Inferior parietal cortex (tissue), 1 donor: ENCODE measurements at regions not wholly inside any gene's neighbourhood (a gene's known extent, or its start where the extent isn't known, plus 50 kb on each side); places are given as distances from the start of the nearest gene placed in this dataset.

Source experiments
- DNase-seq: peaks from one replicate; pipeline ENCODE4 v3.0.0-alpha.2; 2016; ENCODE audit errors: extremely low spot score

GRCh38 chr7:21086688-21087087, 300.0 kb upstream of the SP8 start:
- DNase-seq, result no peak

GRCh38 chr7:21089653-21090052, 303.0 kb upstream of the SP8 start:
- no peak for DNase-seq

- DNase-seq, result no peak
These were observed 306.3 kb upstream of the SP8 start for GRCh38 chr7:21092766-21093702.

- no peak for DNase-seq
These were observed 307.9 kb upstream of the SP8 start for GRCh38 chr7:21094589-21094988.

- DNase-seq, result no peak
These were observed 312.7 kb upstream of the SP8 start for GRCh38 chr7:21099432-21099831.

GRCh38 chr7:21099955-21100354, 313.3 kb upstream of the SP8 start:
- DNase-seq, result no peak

- DNase-seq, result no peak
These were observed 314.9 kb upstream of the SP8 start for GRCh38 chr7:21101541-21101940.

- no peak for DNase-seq
These were observed 316.9 kb upstream of the SP8 start for GRCh38 chr7:21103426-21104123.

GRCh38 chr7:21104124-21104500, 317.4 kb upstream of the SP8 start:
- no peak for DNase-seq

GRCh38 chr7:21106296-21106732, 319.6 kb upstream of the SP8 start:
- DNase-seq, result no peak

GRCh38 chr7:21107101-21107500, 320.4 kb upstream of the SP8 start:
- no peak for DNase-seq

GRCh38 chr7:21108182-21108581, 319.7 kb upstream of the SP4 start:
- DNase-seq, result no peak

- no peak for DNase-seq
These were observed 314.1 kb upstream of the SP4 start for GRCh38 chr7:21113609-21114415.

GRCh38 chr7:21123586-21123985, 304.3 kb upstream of the SP4 start:
- no peak for DNase-seq

- DNase-seq, result no peak
These were observed 302.6 kb upstream of the SP4 start for GRCh38 chr7:21125297-21125696.

GRCh38 chr7:21128062-21128817, 299.6 kb upstream of the SP4 start:
- no peak for DNase-seq

- DNase-seq, result no peak
These were observed 296.0 kb upstream of the SP4 start for GRCh38 chr7:21131897-21132296.

- DNase-seq, result no peak
These were observed 293.3 kb upstream of the SP4 start for GRCh38 chr7:21134631-21135030.

- no peak for DNase-seq
These were observed 292.4 kb upstream of the SP4 start for GRCh38 chr7:21135437-21135836.

- DNase-seq, result no peak
These were observed 290.2 kb upstream of the SP4 start for GRCh38 chr7:21137640-21138039.

GRCh38 chr7:21140622-21141021, 287.3 kb upstream of the SP4 start:
- DNase-seq, result no peak
